Thoracic aorta (tissue), 2 donors: ENCODE measurements at regions not wholly inside any gene's neighbourhood (a gene's known extent, or its start where the extent isn't known, plus 50 kb on each side); places are given as distances from the start of the nearest gene placed in this dataset.

Experiments
- ATAC-seq: fragments of 150-250 bp; one replicate; pipeline ENCODE4 v1.8.0; 2017; ENCODE audit warnings: low read depth; ENCODE audit not compliant: insufficient number of reproducible peaks, low FRiP score
- DNase-seq: peaks from one replicate; pipeline ENCODE4 v3.0.0-alpha.2; 2020; ENCODE audit warnings: low spot score
- H3K27ac ChIP-seq, 2 donors: fragments of 200-600 bp; sonication (generic); 1 replicate in 1 of 2; 2 replicates in 1 of 2; pipeline ENCODE4 v1.5.1; 2016; ENCODE audit warnings: mild to moderate bottlenecking in 2 of 2, moderate library complexity in 2 of 2
- H3K27me3 ChIP-seq: fragments of 200-600 bp; sonication (generic); replicated peaks from 2 replicates; pipeline ENCODE4 v1.6.0; 2016; ENCODE audit warnings: mild to moderate bottlenecking; ENCODE audit not compliant: insufficient read depth
- H3K36me3 ChIP-seq: fragments of 200-600 bp; sonication (generic); one replicate; pipeline ENCODE4 v1.5.1; 2016
- H3K4me1 ChIP-seq, 2 donors: fragments of 200-600 bp; sonication (generic); 1 replicate in 1 of 2; 2 replicates in 1 of 2; pipeline versions ENCODE4 v1.5.1 to v1.6.0; 2016; ENCODE audit warnings: low read depth in 2 of 2, mild to moderate bottlenecking in 1 of 2; ENCODE audit not compliant: control insufficient read depth in 1 of 2
- H3K4me3 ChIP-seq: fragments of 200-600 bp; sonication (generic); 2 replicates; pipeline ENCODE4 v1.5.1; 2016; ENCODE audit warnings: mild to moderate bottlenecking
- H3K9me3 ChIP-seq: fragments of 200-600 bp; sonication (generic); 2 replicates; pipeline ENCODE4 v1.5.1; 2016
- TF ChIP-seq, protein P1 (sequence below): fragments of 200-600 bp; sonication (generic); IDR thresholded peaks from one replicate; pipeline ENCODE4 v1.5.1; 2019; ENCODE audit warnings: antibody characterized with exemption

DNA sequence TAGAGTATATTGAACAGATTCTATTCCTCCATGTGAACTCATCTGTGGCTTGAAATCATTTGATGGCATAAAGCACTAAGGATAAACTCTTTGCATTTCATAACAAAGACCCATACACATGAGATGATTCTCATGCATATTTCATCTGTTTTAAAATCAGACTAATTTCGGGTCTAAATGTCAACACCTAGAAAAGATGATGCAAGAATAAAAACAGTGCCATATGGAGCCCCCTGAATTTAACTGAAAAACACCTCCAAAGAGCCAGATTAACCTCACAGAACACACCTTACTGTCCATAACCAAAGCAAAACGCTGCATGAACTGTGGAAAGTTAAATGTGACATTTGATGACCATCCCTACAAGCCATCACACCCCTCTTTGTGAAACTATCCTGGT, 59.7 kb downstream of the ELAPOR2 start:
- Histone ChIP-seq H3K4me1 (peaks cover 15 to 19% of the 10 kb centered on the region in 2 donors), H3K9me3 (no peaks in the 10 kb centered on the region), H3K27me3 (no peaks in the 10 kb centered on the region), H3K27ac (peak overlapping the region in 1 of 2 donors; percentile 44), H3K4me3 (no peak overlapping the region), H3K36me3 (no peaks in the 10 kb centered on the region)
- DNase-seq = no peak
- ATAC-seq = no peak
- TF ChIP-seq, protein P1, sequence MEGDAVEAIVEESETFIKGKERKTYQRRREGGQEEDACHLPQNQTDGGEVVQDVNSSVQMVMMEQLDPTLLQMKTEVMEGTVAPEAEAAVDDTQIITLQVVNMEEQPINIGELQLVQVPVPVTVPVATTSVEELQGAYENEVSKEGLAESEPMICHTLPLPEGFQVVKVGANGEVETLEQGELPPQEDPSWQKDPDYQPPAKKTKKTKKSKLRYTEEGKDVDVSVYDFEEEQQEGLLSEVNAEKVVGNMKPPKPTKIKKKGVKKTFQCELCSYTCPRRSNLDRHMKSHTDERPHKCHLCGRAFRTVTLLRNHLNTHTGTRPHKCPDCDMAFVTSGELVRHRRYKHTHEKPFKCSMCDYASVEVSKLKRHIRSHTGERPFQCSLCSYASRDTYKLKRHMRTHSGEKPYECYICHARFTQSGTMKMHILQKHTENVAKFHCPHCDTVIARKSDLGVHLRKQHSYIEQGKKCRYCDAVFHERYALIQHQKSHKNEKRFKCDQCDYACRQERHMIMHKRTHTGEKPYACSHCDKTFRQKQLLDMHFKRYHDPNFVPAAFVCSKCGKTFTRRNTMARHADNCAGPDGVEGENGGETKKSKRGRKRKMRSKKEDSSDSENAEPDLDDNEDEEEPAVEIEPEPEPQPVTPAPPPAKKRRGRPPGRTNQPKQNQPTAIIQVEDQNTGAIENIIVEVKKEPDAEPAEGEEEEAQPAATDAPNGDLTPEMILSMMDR = no peak

DNA sequence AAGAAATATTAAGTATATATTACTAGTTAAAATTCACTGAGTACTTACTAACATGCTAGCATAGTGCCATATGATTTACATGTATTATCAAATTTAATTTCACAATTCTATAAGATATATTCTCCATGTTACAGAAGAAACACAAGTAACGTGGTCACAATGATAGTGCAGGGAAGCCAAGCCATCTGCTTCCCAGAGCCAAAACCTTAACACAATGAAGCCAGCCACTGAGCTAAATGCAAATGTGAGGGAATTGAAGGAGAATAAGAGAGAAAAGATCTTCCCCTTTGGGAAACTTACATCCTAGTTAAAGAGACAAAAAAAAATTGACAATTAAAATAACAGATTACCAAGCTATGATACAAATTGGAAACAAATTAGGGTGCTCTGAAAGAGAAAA, 63.6 kb downstream of the ELAPOR2 start:
- DNase-seq (no peak), ATAC-seq (no peak)
- H3K36me3 ChIP-seq = no peaks in the 10 kb centered on the region
- no peak overlapping the region for H3K4me3 ChIP-seq
- no peaks in the 10 kb centered on the region for H3K9me3 ChIP-seq
- TF ChIP-seq, protein P1 = no peak
- peaks cover 11% of the 10 kb centered on the region in 2 donors for H3K4me1 ChIP-seq
- no peaks in the 10 kb centered on the region for H3K27me3 ChIP-seq
- H3K27ac ChIP-seq = no peak overlapping the region

DNA sequence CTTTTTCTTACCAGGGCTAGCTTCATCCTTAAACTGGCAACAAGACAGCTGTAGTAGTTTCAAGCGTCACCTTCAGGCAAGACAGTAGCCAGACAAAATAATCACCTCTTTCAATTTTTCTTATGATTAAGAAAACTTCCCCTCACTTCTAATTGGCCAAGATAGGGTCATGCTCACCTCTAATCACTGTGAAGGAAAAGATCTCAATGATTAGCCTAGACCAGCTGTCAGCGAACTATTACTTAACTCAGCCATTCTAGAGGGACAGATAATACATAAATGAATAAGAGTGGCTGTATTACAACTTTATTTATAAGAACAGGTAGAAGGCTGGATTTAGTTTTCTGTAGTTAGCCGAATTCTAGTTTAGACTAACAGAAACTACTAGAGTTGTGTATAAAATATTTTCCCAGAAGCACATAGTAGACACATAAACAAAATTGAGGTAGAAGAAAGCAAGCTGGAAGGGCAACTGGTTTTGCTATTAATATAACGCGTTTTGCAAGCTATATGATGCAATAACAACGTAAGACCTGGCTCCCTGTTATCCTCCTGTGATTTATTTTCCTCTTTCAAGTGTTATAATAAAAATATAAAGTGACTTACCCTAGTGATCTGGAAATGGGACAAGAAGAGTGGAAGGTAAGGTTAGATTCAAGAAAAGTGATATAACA, 64.3 kb downstream of the ELAPOR2 start:
- TF ChIP-seq, protein P1 = no peak
- no peak for ATAC-seq
- Histone ChIP-seq H3K4me3 (no peak overlapping the region), H3K36me3 (no peaks in the 10 kb centered on the region), H3K9me3 (no peaks in the 10 kb centered on the region), H3K4me1 (peaks cover 4 to 5% of the 10 kb centered on the region in 2 donors), H3K27me3 (no peaks in the 10 kb centered on the region), H3K27ac (no peak overlapping the region)
- DNase-seq = no peak

DNA sequence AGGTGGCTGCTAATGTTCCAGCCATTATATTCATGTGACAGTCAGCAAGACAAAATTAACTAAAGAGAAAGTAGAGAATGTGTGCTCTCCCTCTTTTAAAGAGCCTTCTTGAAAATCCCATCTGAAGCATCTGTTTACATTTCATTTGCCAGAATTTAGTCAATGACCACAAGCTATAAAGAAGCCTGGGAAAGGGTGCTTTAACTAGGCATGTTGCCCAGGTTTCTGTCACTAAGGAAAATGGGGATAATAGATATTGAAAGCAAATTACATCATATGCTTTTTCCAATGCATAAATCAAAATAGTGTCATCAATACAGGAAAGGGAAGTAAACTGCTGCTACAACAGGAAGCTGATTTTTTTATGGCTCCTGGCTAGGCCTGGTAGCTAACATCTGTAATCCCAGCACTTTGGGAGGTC, 67.7 kb downstream of the ELAPOR2 start:
- Histone ChIP-seq H3K36me3 (no peaks in the 10 kb centered on the region), H3K27me3 (no peaks in the 10 kb centered on the region), H3K4me1 (no peaks in the 10 kb centered on the region), H3K4me3 (no peak overlapping the region), H3K27ac (no peak overlapping the region), H3K9me3 (no peaks in the 10 kb centered on the region)
- TF ChIP-seq, protein P1 = no peak
- DNase-seq (no peak), ATAC-seq (no peak)

DNA sequence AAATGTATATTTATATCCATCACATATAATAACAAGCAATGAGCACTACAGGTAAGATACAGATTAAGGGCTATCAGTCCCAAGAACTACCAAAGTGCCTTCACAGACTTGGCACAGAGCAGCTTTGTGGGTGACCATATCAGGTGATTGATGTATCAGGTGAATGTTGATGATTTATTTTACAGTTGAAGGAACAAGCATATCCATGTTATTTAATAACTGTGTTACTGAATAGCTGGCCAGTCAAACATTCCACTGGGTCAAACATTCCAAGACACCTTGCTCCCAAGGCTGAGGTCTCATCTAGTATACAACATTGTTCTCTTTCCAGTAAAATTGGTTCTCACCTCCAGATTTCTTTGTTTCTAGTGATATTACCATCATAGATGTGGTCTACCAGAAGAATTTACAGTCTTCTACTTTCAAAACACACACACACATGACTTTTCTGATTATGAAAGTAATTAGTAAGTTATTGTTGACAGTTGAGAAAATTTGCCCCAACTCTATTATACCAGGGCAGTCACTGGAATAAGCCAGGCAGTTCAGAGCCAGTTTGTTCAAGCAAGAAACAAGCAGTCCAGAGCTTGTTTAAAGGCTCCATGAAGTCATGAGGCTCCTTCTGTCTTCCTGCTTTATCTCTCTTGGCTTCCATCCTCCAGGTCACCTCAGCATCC, 68.2 kb downstream of the ELAPOR2 start:
- DNase-seq (no peak), ATAC-seq (no peak)
- H3K27me3 ChIP-seq = no peaks in the 10 kb centered on the region
- no peaks in the 10 kb centered on the region for H3K4me1 ChIP-seq
- TF ChIP-seq, protein P1 = no peak
- no peak overlapping the region for H3K27ac ChIP-seq
- no peaks in the 10 kb centered on the region for H3K36me3 ChIP-seq
- H3K4me3 ChIP-seq = no peak overlapping the region
- no peaks in the 10 kb centered on the region for H3K9me3 ChIP-seq
